WI38 (cell line): ENCODE measurements at regions not wholly inside any gene's neighbourhood (a gene's known extent, or its start where the extent isn't known, plus 50 kb on each side); places are given as distances from the start of the nearest gene placed in this dataset.

Experiments used
- H3K4me3 ChIP-seq: 2 replicates; pipeline ENCODE4 v1.5.1; 2011; ENCODE audit warnings: low read depth, mild to moderate bottlenecking, control low read depth, low read length
- TF ChIP-seq, protein P1 (sequence below): IDR thresholded peaks from 2 replicates; pipeline ENCODE4 v1.5.1; 2012; ENCODE audit warnings: low read depth, mild to moderate bottlenecking, control low read depth, low read length

DNA sequence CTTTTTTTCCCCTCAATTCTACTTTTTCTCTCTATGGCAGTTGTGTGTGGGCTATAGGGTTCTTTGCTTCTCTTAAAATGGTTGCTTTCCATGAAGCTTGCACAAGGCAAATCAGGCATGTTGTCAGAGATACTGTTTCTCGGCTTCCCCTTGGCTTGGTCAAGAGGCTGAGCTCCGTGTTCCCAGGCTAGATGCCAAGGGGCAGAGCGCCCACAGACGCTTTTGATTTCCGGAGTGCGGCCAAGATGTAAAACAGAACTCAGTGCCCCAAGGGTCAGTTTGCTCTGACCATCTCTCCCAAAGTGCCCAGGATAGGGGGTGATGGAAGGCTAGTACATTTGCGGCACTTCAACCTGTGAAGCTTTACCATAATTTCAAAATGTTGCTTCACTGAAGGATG is 64.2 kb upstream of the DIPK2B start:
- TF ChIP-seq, protein P1, sequence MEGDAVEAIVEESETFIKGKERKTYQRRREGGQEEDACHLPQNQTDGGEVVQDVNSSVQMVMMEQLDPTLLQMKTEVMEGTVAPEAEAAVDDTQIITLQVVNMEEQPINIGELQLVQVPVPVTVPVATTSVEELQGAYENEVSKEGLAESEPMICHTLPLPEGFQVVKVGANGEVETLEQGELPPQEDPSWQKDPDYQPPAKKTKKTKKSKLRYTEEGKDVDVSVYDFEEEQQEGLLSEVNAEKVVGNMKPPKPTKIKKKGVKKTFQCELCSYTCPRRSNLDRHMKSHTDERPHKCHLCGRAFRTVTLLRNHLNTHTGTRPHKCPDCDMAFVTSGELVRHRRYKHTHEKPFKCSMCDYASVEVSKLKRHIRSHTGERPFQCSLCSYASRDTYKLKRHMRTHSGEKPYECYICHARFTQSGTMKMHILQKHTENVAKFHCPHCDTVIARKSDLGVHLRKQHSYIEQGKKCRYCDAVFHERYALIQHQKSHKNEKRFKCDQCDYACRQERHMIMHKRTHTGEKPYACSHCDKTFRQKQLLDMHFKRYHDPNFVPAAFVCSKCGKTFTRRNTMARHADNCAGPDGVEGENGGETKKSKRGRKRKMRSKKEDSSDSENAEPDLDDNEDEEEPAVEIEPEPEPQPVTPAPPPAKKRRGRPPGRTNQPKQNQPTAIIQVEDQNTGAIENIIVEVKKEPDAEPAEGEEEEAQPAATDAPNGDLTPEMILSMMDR = no peak
- H3K4me3 ChIP-seq = no peak overlapping the region

DNA sequence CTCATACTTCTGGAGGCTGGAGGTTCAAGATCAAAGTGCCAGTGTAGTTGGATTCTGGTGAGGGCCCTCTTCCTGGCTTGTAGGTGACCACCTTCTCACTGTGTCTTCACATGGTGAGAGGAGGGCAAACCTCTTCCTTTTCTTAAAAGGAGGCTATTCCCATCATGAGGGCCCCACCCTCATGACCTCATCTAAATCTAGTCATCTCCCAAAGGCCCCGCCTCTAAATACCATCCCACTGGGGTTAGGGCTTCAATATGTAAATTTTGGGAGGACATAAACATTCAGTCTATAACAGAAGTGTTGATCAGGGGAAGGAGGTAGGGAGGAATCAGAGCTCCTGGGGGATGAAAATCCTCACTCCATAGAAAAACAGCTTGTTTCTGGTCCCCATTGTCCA is 60.8 kb upstream of the DIPK2B start:
- H3K4me3 ChIP-seq = no peak overlapping the region
- TF ChIP-seq, protein P1 = no peak

DNA sequence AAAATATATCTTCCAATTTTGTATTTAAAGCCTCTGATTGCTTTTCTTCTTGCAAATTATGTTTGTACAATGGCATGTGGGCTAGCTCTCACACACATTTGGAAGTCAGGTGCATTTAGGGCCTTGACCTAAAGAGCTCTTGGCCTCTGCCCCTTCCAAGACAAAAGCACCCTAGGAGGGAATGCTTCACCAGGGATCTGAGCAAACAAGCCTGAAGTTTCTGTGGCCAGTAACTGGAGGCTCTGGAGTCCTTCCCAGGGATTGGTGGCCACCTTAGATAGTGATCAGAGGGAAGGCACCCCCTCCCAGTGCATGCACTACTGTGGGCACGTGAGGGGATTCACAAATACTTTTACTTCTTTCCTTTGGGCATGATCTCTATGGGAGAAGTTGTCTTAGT is 60.3 kb upstream of the DIPK2B start:
- TF ChIP-seq, protein P1 = no peak
- no peak overlapping the region for H3K4me3 ChIP-seq

DNA sequence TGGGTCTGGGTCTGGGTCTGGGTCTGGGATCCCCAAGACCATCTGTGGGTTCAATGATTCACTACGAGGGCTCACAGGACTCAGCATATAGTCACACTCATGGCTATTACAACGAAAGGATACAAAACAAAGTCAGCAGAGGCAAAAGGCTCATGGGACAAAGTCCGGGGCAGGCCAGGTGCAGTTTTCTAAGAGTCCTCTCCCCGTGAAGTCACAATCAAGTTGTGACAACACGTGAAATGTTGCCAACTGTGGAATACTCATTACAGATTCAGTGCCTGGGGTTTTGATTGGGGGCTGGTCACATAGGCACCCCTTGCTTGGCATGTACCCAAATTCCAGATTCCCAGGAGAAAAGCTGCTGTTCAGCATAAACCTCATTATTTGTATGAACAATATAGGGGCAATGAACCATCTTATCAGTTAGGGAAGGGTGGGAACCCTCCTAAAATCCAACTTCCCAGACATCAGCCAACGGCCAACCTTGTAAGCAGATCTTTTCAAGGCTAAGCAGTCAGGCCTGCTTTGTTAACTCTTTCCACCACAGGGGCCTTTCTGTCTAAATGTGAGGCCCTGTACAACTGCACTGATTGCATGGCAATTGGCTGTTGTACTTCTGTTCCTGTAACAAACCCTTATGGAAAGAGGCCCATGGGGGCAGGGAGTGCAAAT is 58.2 kb upstream of the DIPK2B start:
- TF ChIP-seq, protein P1 = no peak
- no peak overlapping the region for H3K4me3 ChIP-seq
